C4-2B (cell line): ENCODE measurements at regions not wholly inside any gene's neighbourhood (a gene's known extent, or its start where the extent isn't known, plus 50 kb on each side); places are given as distances from the start of the nearest gene placed in this dataset.

Source experiments
- CTCF ChIP-seq: fragments of 450-650 bp; conservative IDR thresholded peaks from 2 replicates; pipeline ENCODE4 v1.5.1; 2017; ENCODE audit warnings: mild to moderate bottlenecking
- ZFX ChIP-seq: fragments of 450-650 bp; IDR thresholded peaks from 2 replicates; pipeline ENCODE4 v1.6.1; 2017

- TF ChIP-seq CTCF, result no peak
- TF ChIP-seq ZFX, result no peak
Observed at GRCh38 chrX:63439580-63439979, 88.4 kb upstream of the SPIN4 start.
